GM12892 (cell line): ENCODE measurements at regions not wholly inside any gene's neighbourhood (a gene's known extent, or its start where the extent isn't known, plus 50 kb on each side); places are given as distances from the start of the nearest gene placed in this dataset.
"Not testable (repeated sequence)": the region's sequence is repeated elsewhere in the genome, so short reads cannot be mapped to it uniquely, and the experiment has no call there.

Experiments used
- DNase-seq: peaks from one replicate; pipeline ENCODE4 v3.0.0; 2011; ENCODE audit not compliant: insufficient read length
- FAIRE-seq: peaks from 2 replicates; lab custom pipeline; 2011; peaks lifted over from hg19 to GRCh38; lab: Jason Lieb, UNC
- POLR2A ChIP-seq: IDR thresholded peaks from 2 replicates; pipeline ENCODE4 v1.6.1; 2011; ENCODE audit warnings: low read depth, low read length, control low read depth
- POLR2AphosphoS5 ChIP-seq: IDR thresholded peaks from 2 replicates; pipeline ENCODE4 v1.6.1; 2011; ENCODE audit warnings: low read depth, low read length, control low read depth
- TAF1 ChIP-seq: IDR thresholded peaks from 2 replicates; pipeline ENCODE4 v1.6.1; 2011; ENCODE audit warnings: low read depth, mild to moderate bottlenecking, control low read depth, low read length, borderline replicate concordance

GRCh38 chrX:140447150-140447549, 57.7 kb downstream of the SOX3 start:
- FAIRE-seq = no peak

GRCh38 chrX:140440876-140441275, 64.0 kb downstream of the SOX3 start:
- TF ChIP-seq TAF1 (no peak), POLR2A (no peak), POLR2AphosphoS5 (no peak)
- DNase-seq = no peak
- no peak for FAIRE-seq

More at GRCh38 chrX:140447150-140447549, 57.7 kb downstream of the SOX3 start:
- TF ChIP-seq POLR2A (no peak), TAF1 (no peak), POLR2AphosphoS5 (no peak)
- DNase-seq = no peak

GRCh38 chrX:140439476-140439875, 65.4 kb downstream of the SOX3 start:
- TF ChIP-seq POLR2AphosphoS5 = no peak
- no peak for TF ChIP-seq POLR2A
- TF ChIP-seq TAF1 = no peak
- DNase-seq (no peak), FAIRE-seq (no peak)

GRCh38 chrX:140434347-140434746, 70.5 kb downstream of the SOX3 start:
- TF ChIP-seq POLR2A = no peak
- DNase-seq (no peak), FAIRE-seq (no peak)

GRCh38 chrX:140433582-140433981, 71.3 kb downstream of the SOX3 start:
- DNase-seq (no peak), FAIRE-seq (no peak)
- TF ChIP-seq TAF1 (no peak), POLR2AphosphoS5 (no peak), POLR2A (no peak)

GRCh38 chrX:140432346-140433175, 72.3 kb downstream of the SOX3 start:
- FAIRE-seq = no peak
- DNase-seq = no peak
- no peak for TF ChIP-seq POLR2AphosphoS5
- TF ChIP-seq POLR2A = no peak
- TF ChIP-seq TAF1 = no peak

- TF ChIP-seq POLR2AphosphoS5 (no peak), TAF1 (no peak), POLR2A (no peak)
- no peak for DNase-seq
- no peak for FAIRE-seq
These were observed 73.3 kb downstream of the SOX3 start for GRCh38 chrX:140431521-140431920.

- no peak for FAIRE-seq
- TF ChIP-seq POLR2AphosphoS5 (no peak), POLR2A (no peak), TAF1 (no peak)
- no peak for DNase-seq
These were observed 79.0 kb downstream of the SOX3 start for GRCh38 chrX:140425712-140426395.

- no peak for FAIRE-seq
- TF ChIP-seq POLR2A (no peak), POLR2AphosphoS5 (no peak), TAF1 (no peak)
- no peak for DNase-seq
These were observed 82.4 kb downstream of the SOX3 start for GRCh38 chrX:140422501-140422900.

- not testable (repeated sequence) for DNase-seq, FAIRE-seq
These were observed 102.7 kb downstream of the SOX3 start for GRCh38 chrX:140402131-140402530.

GRCh38 chrX:140396326-140396725, 108.5 kb downstream of the SOX3 start:
- not testable (repeated sequence) for DNase-seq, FAIRE-seq

GRCh38 chrX:140393507-140393906, 111.4 kb downstream of the SOX3 start:
- FAIRE-seq = no peak
- TF ChIP-seq POLR2A (no peak), TAF1 (no peak), POLR2AphosphoS5 (no peak)
- no peak for DNase-seq
